Esophagus muscularis mucosa (tissue), 3 donors: ENCODE measurements at regions not wholly inside any gene's neighbourhood (a gene's known extent, or its start where the extent isn't known, plus 50 kb on each side); places are given as distances from the start of the nearest gene placed in this dataset.

Source experiments
- POLR2A ChIP-seq: fragments of 450-650 bp; IDR thresholded peaks from one replicate; pipeline ENCODE4 v1.6.1; 2017; ENCODE audit warnings: antibody characterized with exemption, moderate library complexity, mild to moderate bottlenecking, low read depth
- POLR2AphosphoS5 ChIP-seq, 2 donors: sonication (generic); formaldehyde crosslinking; IDR thresholded peaks; one replicate each; pipeline ENCODE4 v1.6.1; 2017; ENCODE audit warnings: antibody characterized with exemption in 2 of 2
- TF ChIP-seq, protein P1 (sequence below), 3 experiments: fragments of 200-600 bp in 2 of 3; fragments of 450-650 bp in 1 of 3; sonication (generic) in 2 of 3; IDR thresholded peaks; one replicate each; pipeline ENCODE4 v1.5.1; 2017 to 2019; ENCODE audit warnings: antibody characterized with exemption in 3 of 3, mild to moderate bottlenecking in 2 of 3, moderate library complexity in 1 of 3

- TF ChIP-seq, protein P1, sequence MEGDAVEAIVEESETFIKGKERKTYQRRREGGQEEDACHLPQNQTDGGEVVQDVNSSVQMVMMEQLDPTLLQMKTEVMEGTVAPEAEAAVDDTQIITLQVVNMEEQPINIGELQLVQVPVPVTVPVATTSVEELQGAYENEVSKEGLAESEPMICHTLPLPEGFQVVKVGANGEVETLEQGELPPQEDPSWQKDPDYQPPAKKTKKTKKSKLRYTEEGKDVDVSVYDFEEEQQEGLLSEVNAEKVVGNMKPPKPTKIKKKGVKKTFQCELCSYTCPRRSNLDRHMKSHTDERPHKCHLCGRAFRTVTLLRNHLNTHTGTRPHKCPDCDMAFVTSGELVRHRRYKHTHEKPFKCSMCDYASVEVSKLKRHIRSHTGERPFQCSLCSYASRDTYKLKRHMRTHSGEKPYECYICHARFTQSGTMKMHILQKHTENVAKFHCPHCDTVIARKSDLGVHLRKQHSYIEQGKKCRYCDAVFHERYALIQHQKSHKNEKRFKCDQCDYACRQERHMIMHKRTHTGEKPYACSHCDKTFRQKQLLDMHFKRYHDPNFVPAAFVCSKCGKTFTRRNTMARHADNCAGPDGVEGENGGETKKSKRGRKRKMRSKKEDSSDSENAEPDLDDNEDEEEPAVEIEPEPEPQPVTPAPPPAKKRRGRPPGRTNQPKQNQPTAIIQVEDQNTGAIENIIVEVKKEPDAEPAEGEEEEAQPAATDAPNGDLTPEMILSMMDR (IDR thresholded peaks at IDR 0.05): no peak
- TF ChIP-seq POLR2A (no peak), POLR2AphosphoS5 (IDR thresholded peaks at IDR 0.05) (no peak)
Measured at GRCh38 chr21:24265987-24266386, 1341.3 kb downstream of the MRPL39 start.
